Neural progenitor cell (in vitro differentiated cells): ENCODE measurements at regions not wholly inside any gene's neighbourhood (a gene's known extent, or its start where the extent isn't known, plus 50 kb on each side); places are given as distances from the start of the nearest gene placed in this dataset.

Experiments used
- DNase-seq: peaks from one replicate; pipeline ENCODE4 v3.0.0-alpha.2; 2016; ENCODE audit warnings: low spot score
- H2AFZ ChIP-seq: fragments of 200-600 bp; sonication (generic); replicated peaks from 2 replicates; pipeline ENCODE4 v1.6.1; 2016; ENCODE audit warnings: antibody characterized with exemption
- H3F3A ChIP-seq: fragments of 200-600 bp; sonication (generic); 2 replicates; pipeline ENCODE4 v1.6.1; 2016; ENCODE audit warnings: antibody characterized with exemption, low read depth
- H3K27ac ChIP-seq: fragments of 200-600 bp; sonication (generic); 2 replicates; pipeline ENCODE4 v1.5.1; 2016; ENCODE audit warnings: mild to moderate bottlenecking
- H3K27me3 ChIP-seq: fragments of 200-600 bp; sonication (generic); 2 replicates; pipeline ENCODE4 v1.6.1; 2016; ENCODE audit warnings: mild to moderate bottlenecking, moderate library complexity
- H3K36me3 ChIP-seq: fragments of 200-600 bp; sonication (generic); 2 replicates; pipeline ENCODE4 v1.5.1; 2016
- H3K4me1 ChIP-seq: fragments of 200-600 bp; sonication (generic); 2 replicates; pipeline ENCODE4 v1.6.1; 2016; ENCODE audit warnings: mixed run types
- H3K4me2 ChIP-seq: fragments of 200-600 bp; sonication (generic); 2 replicates; pipeline ENCODE4 v1.6.1; 2016
- H3K4me3 ChIP-seq: fragments of 200-600 bp; sonication (generic); 2 replicates; pipeline ENCODE4 v1.5.1; 2016
- H3K79me2 ChIP-seq: fragments of 200-600 bp; sonication (generic); 2 replicates; pipeline ENCODE4 v1.6.1; 2016; ENCODE audit warnings: low read depth
- H3K9ac ChIP-seq: fragments of 200-600 bp; sonication (generic); 2 replicates; pipeline ENCODE4 v1.6.1; 2016
- H3K9me3 ChIP-seq: fragments of 200-600 bp; sonication (generic); 2 replicates; pipeline ENCODE4 v1.5.1; 2016; ENCODE audit warnings: low read depth
- H4K20me1 ChIP-seq: fragments of 200-600 bp; sonication (generic); 2 replicates; pipeline ENCODE4 v1.6.1; 2016; ENCODE audit warnings: low read depth
- H3K27ac Mint-ChIP-seq: 3 replicates; pipeline ENCODE4 v1.8.0; 2021; ENCODE audit warnings: mixed read lengths
- H3K27me3 Mint-ChIP-seq: 2 replicates; pipeline ENCODE4 v1.8.0; 2022; ENCODE audit warnings: low read depth, mild to moderate bottlenecking, inconsistent platforms, moderate library complexity, mixed read lengths; ENCODE audit not compliant: insufficient read depth
- H3K36me3 Mint-ChIP-seq: 3 replicates; pipeline ENCODE4 v1.8.0; 2021; ENCODE audit warnings: mixed read lengths
- H3K4me1 Mint-ChIP-seq: 3 replicates; pipeline ENCODE4 v1.8.0; 2021; ENCODE audit warnings: mixed read lengths
- H3K4me3 Mint-ChIP-seq: 3 replicates; pipeline ENCODE4 v1.8.0; 2021; ENCODE audit warnings: mild to moderate bottlenecking, moderate library complexity, mixed read lengths
- H3K9me3 Mint-ChIP-seq: 3 replicates; pipeline ENCODE4 v1.8.0; 2020; ENCODE audit warnings: mixed read lengths
- CTCF ChIP-seq: fragments of 200-600 bp; sonication (generic); IDR thresholded peaks from 2 replicates; pipeline ENCODE4 v1.5.1; 2017; ENCODE audit warnings: antibody characterized with exemption, mild to moderate bottlenecking
- EZH2 ChIP-seq: fragments of 200-600 bp; sonication (generic); IDR thresholded peaks from 2 replicates; pipeline ENCODE4 v1.6.1; 2017; ENCODE audit warnings: antibody characterized with exemption, mild to moderate bottlenecking, moderate library complexity
- EZH2phosphoT487 ChIP-seq: fragments of 200-600 bp; sonication (generic); IDR thresholded peaks from 2 replicates; pipeline ENCODE4 v1.6.1; 2017; ENCODE audit warnings: antibody characterized with exemption

- no peaks in the 10 kb centered on the region for H3K27me3 ChIP-seq
- no peak overlapping the region for H3K4me2 ChIP-seq
- H3K9me3 ChIP-seq, result no peaks in the 10 kb centered on the region
- no peaks in the 10 kb centered on the region for H3F3A ChIP-seq
- H3K27me3 Mint-ChIP-seq, result peaks cover 6% of the 10 kb centered on the region
- H3K9me3 Mint-ChIP-seq, result no peaks in the 10 kb centered on the region
- H3K27ac Mint-ChIP-seq, result no peak overlapping the region
- H3K4me3 ChIP-seq, result no peak overlapping the region
- H3K4me1 Mint-ChIP-seq, result peaks cover 6% of the 10 kb centered on the region
- no peak overlapping the region for H2AFZ ChIP-seq
- no peak for TF ChIP-seq EZH2
- TF ChIP-seq EZH2phosphoT487, result no peak
- TF ChIP-seq CTCF, result no peak
- H3K27ac ChIP-seq, result no peak overlapping the region
- H3K79me2 ChIP-seq, result no peaks in the 10 kb centered on the region
- no peaks in the 10 kb centered on the region for H4K20me1 ChIP-seq
- no peaks in the 10 kb centered on the region for H3K4me1 ChIP-seq
- no peak for DNase-seq
- no peaks in the 10 kb centered on the region for H3K36me3 ChIP-seq
- H3K36me3 Mint-ChIP-seq, result no peaks in the 10 kb centered on the region
- no peak overlapping the region for H3K9ac ChIP-seq
- H3K4me3 Mint-ChIP-seq, result no peak overlapping the region
Observed at GRCh38 chr20:9920866-9921265, 82.0 kb upstream of the PAK5 start.

DNA sequence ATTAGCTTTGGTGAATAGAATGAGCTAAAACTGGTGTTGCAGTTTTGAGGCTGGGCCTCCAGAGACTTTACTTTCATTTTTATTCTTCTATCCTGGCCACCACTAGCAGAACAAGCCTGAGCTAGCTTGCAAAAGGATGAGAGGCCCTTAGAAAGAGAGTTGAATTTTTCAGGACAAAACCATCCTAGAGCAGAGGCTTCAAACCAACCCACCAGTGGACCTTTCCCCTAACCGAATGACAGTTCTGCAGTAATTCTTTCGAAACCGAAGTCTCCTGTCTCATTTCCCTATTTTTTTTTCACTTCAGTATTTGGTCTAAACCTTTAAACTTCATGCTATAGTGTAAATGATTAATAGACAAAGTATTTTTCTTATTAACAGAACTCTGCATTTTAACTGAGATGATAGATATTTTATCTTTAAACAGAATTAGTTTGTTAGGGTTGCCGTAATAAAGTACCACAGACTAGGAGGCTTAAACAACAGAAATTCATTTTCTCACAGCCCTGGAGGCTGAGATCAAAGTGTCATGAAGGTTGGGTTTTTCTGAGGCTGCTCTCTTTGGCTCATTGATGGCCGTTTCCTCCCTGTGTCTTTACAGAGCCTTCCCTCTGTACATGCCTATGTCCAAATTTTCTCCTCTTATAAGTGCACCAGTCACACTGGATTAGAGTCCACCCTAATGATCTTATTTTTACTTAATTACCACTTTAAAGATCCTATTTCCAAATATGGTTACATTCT is 80.6 kb upstream of the PAK5 start:
- Histone ChIP-seq H3K9ac (no peak overlapping the region), H3K4me2 (no peak overlapping the region), H3K27me3 (no peaks in the 10 kb centered on the region), H3K36me3 (no peaks in the 10 kb centered on the region), H4K20me1 (no peaks in the 10 kb centered on the region), H2AFZ (no peak overlapping the region), H3K27ac (no peak overlapping the region), H3K4me1 (no peaks in the 10 kb centered on the region), H3K79me2 (no peaks in the 10 kb centered on the region), H3F3A (no peaks in the 10 kb centered on the region), H3K9me3 (no peaks in the 10 kb centered on the region), H3K4me3 (no peak overlapping the region)
- peaks cover 6% of the 10 kb centered on the region for H3K4me1 Mint-ChIP-seq
- no peak for DNase-seq
- no peak overlapping the region for H3K27ac Mint-ChIP-seq
- H3K9me3 Mint-ChIP-seq, result no peaks in the 10 kb centered on the region
- no peaks in the 10 kb centered on the region for H3K36me3 Mint-ChIP-seq
- H3K27me3 Mint-ChIP-seq, result peaks cover 6% of the 10 kb centered on the region
- TF ChIP-seq EZH2phosphoT487 (no peak), EZH2 (no peak), CTCF (no peak)
- no peak overlapping the region for H3K4me3 Mint-ChIP-seq

GRCh38 chr20:9918348-9918747 is 79.5 kb upstream of the PAK5 start:
- H3K27ac ChIP-seq, result no peak overlapping the region
- TF ChIP-seq EZH2, result no peak
- TF ChIP-seq CTCF, result no peak
- no peak for TF ChIP-seq EZH2phosphoT487

More at GRCh38 chr20:9918348-9918747, 79.5 kb upstream of the PAK5 start:
- Histone ChIP-seq H3K4me1 (no peaks in the 10 kb centered on the region), H3K9ac (no peak overlapping the region), H4K20me1 (no peaks in the 10 kb centered on the region), H3K36me3 (no peaks in the 10 kb centered on the region), H2AFZ (no peak overlapping the region), H3K4me3 (no peak overlapping the region), H3K79me2 (no peaks in the 10 kb centered on the region), H3K9me3 (no peaks in the 10 kb centered on the region), H3K27me3 (no peaks in the 10 kb centered on the region), H3K4me2 (no peak overlapping the region), H3F3A (no peaks in the 10 kb centered on the region)
- no peak overlapping the region for H3K27ac Mint-ChIP-seq
- H3K36me3 Mint-ChIP-seq, result no peaks in the 10 kb centered on the region
- H3K4me1 Mint-ChIP-seq, result peaks cover 6% of the 10 kb centered on the region
- peaks cover 6% of the 10 kb centered on the region for H3K27me3 Mint-ChIP-seq
- H3K9me3 Mint-ChIP-seq, result no peaks in the 10 kb centered on the region
- no peak for DNase-seq
- no peak overlapping the region for H3K4me3 Mint-ChIP-seq
